IMR-90 (cell line): ENCODE measurements at regions not wholly inside any gene's neighbourhood (a gene's known extent, or its start where the extent isn't known, plus 50 kb on each side); places are given as distances from the start of the nearest gene placed in this dataset.

Source experiments
- ATAC-seq: fragments of 200-7000 bp; cut with Tn5 transposase; 2 replicates; pipeline ENCODE4 v1.9.1; 2020; ENCODE audit warnings: low read depth, mild to moderate bottlenecking, moderate library complexity
- BruUV-seq: library from RNA; stranded (reverse); fragments of 400-500 nt; replicated peaks from 2 replicates; lab custom pipeline; 2021; lab: Mats Ljungman, UMichigan
- CTCF ChIA-PET: fragments of 300-600 bp; formaldehyde crosslinking; extraction: SDS; loops from one replicate; lab custom pipeline; 2021; ENCODE audit warnings: antibody characterized with exemption; lab: Yijun Ruan, JAX
- POLR2A ChIA-PET: fragments of 300-600 bp; sonication (Branson Sonifier 250); formaldehyde crosslinking; loops from one replicate; lab custom pipeline; 2022; ENCODE audit warnings: antibody characterized with exemption; ENCODE audit not compliant: unreplicated experiment; lab: Charles Lee
- DNase-seq: peaks from one replicate; pipeline ENCODE4 v3.0.0; 2013
- H2AFZ ChIP-seq: replicated peaks from 2 replicates; pipeline ENCODE3; 2013; ENCODE audit warnings: low read length, mild to moderate bottlenecking; ENCODE audit not compliant: poor library complexity
- H2AK5ac ChIP-seq: 2 replicates; pipeline ENCODE4 v1.6.1; 2013; ENCODE audit warnings: low read depth, low read length, inconsistent platforms
- H2AK9ac ChIP-seq: replicated peaks from 2 replicates; pipeline ENCODE3; 2013; ENCODE audit warnings: mild to moderate bottlenecking, low read depth, low read length, moderate library complexity; ENCODE audit not compliant: poor library complexity
- H2BK120ac ChIP-seq: 2 replicates; pipeline ENCODE4 v1.6.1; 2013; ENCODE audit warnings: low read depth, low read length, inconsistent platforms
- H2BK15ac ChIP-seq: 3 replicates; pipeline ENCODE4 v1.6.1; 2013; ENCODE audit warnings: low read depth, low read length, inconsistent platforms
- H2BK20ac ChIP-seq: 2 replicates; pipeline ENCODE4 v1.6.1; 2013; ENCODE audit warnings: low read depth, mild to moderate bottlenecking, inconsistent platforms, low read length, moderate library complexity
- H2BK5ac ChIP-seq: 2 replicates; pipeline ENCODE4 v1.6.1; 2013; ENCODE audit warnings: mild to moderate bottlenecking, low read depth, low read length, inconsistent platforms; ENCODE audit not compliant: poor library complexity, severe bottlenecking
- H3K14ac ChIP-seq: replicated peaks from 2 replicates; pipeline ENCODE4 v1.6.1; 2013; ENCODE audit warnings: low read depth, low read length, inconsistent platforms
- H3K18ac ChIP-seq: 2 replicates; pipeline ENCODE4 v1.6.1; 2013; ENCODE audit warnings: low read depth, low read length, control low read depth
- H3K23ac ChIP-seq: 2 replicates; pipeline ENCODE4 v1.6.1; 2013; ENCODE audit warnings: low read depth, low read length, inconsistent platforms
- H3K27ac ChIP-seq: 2 replicates; pipeline ENCODE4 v1.5.1; 2013; ENCODE audit warnings: mild to moderate bottlenecking, control low read depth, low read length; ENCODE audit not compliant: insufficient read depth
- H3K27me3 ChIP-seq: 2 replicates; pipeline ENCODE4 v1.6.1; 2013; ENCODE audit warnings: low read length; ENCODE audit not compliant: control insufficient read depth, insufficient read depth
- H3K36me3 ChIP-seq: 2 replicates; pipeline ENCODE4 v1.6.1; 2013; ENCODE audit warnings: low read length, mixed read lengths; ENCODE audit not compliant: control insufficient read depth, insufficient read depth
- H3K4ac ChIP-seq: 2 replicates; pipeline ENCODE4 v1.6.1; 2013; ENCODE audit warnings: low read depth, low read length, inconsistent platforms
- H3K4me1 ChIP-seq: 2 replicates; pipeline ENCODE4 v1.6.1; 2013; ENCODE audit warnings: low read length, mixed read lengths; ENCODE audit not compliant: control insufficient read depth, insufficient read depth
- H3K4me2 ChIP-seq: 2 replicates; pipeline ENCODE4 v1.6.1; 2013; ENCODE audit warnings: low read depth, mild to moderate bottlenecking, control low read depth, low read length, moderate library complexity
- H3K4me3 ChIP-seq: 2 replicates; pipeline ENCODE4 v1.5.1; 2013; ENCODE audit warnings: low read depth, mild to moderate bottlenecking, control low read depth, low read length, moderate library complexity; ENCODE audit not compliant: insufficient read depth
- H3K56ac ChIP-seq: 2 replicates; pipeline ENCODE4 v1.6.1; 2013; ENCODE audit warnings: low read length, inconsistent platforms; ENCODE audit not compliant: insufficient read depth; ENCODE audit errors: extremely low read depth
- H3K79me1 ChIP-seq, 2 experiments: 2 replicates each; pipeline ENCODE4 v1.6.1; 2013; ENCODE audit warnings: low read length in 2 of 2, inconsistent platforms in 1 of 2, low read depth in 1 of 2
- H3K9ac ChIP-seq: 2 replicates; pipeline ENCODE4 v1.6.1; 2013; ENCODE audit warnings: low read depth, low read length, control low read depth
- H3K9me1 ChIP-seq: 2 replicates; pipeline ENCODE4 v1.6.1; 2013; ENCODE audit warnings: low read length, inconsistent platforms; ENCODE audit not compliant: insufficient read depth
- H3K9me3 ChIP-seq: 2 replicates; pipeline ENCODE4 v1.6.1; 2013; ENCODE audit warnings: low read length; ENCODE audit not compliant: control insufficient read depth, insufficient read depth
- H4K20me1 ChIP-seq: 2 replicates; pipeline ENCODE4 v1.6.1; 2013; ENCODE audit warnings: low read length, inconsistent platforms; ENCODE audit not compliant: insufficient read depth
- H4K5ac ChIP-seq: 2 replicates; pipeline ENCODE4 v1.6.1; 2013; ENCODE audit warnings: mild to moderate bottlenecking, low read depth, low read length, control low read depth
- H4K8ac ChIP-seq, 2 experiments: 2 replicates each; pipeline ENCODE4 v1.6.1; 2013; ENCODE audit warnings: low read depth in 2 of 2, low read length in 2 of 2, control low read depth in 1 of 2, inconsistent platforms in 1 of 2
- H4K91ac ChIP-seq: 2 replicates; pipeline ENCODE4 v1.6.1; 2013; ENCODE audit warnings: low read depth, low read length, inconsistent platforms; ENCODE audit not compliant: insufficient read depth
- CHD1 ChIP-seq: IDR thresholded peaks from 2 replicates; pipeline ENCODE4 v1.6.1; 2012; ENCODE audit warnings: low read depth, low read length, improper control_type of control experiment
- FOS ChIP-seq: fragments of 150-350 bp; IDR thresholded peaks from 2 replicates; pipeline ENCODE4 v1.6.1; 2016; ENCODE audit warnings: low read depth, low read length
- POLR2A ChIP-seq: IDR thresholded peaks from 2 replicates; pipeline ENCODE4 v1.6.1; 2012; ENCODE audit warnings: mild to moderate bottlenecking, low read depth, low read length
- SMC3 ChIP-seq: fragments of 150-350 bp; IDR thresholded peaks from 2 replicates; pipeline ENCODE4 v1.6.1; 2016; ENCODE audit warnings: low read depth, mild to moderate bottlenecking, antibody characterized with exemption, low read length, moderate library complexity
- dilution Hi-C: fragments of 300-500 bp; cut with HindIII; formaldehyde crosslinking; loops from one replicate; pipeline ENCODE4 v1.14.3; 2018; ENCODE audit warnings: low sequenced_read_pairs; ENCODE audit not compliant: unreplicated experiment
- in situ Hi-C: fragments of 300-500 bp; cut with MboI; formaldehyde crosslinking; loops from 3 replicates; pipeline ENCODE4 v1.14.3; 2019; ENCODE audit warnings: low sequenced_read_pairs, inconsistent platforms, mixed read lengths
- intact Hi-C: fragments of 100-400 bp; cut with micrococcal nuclease; formaldehyde crosslinking; loops from 2 replicates; pipeline ENCODE4 v1.10.0; 2022

DNA sequence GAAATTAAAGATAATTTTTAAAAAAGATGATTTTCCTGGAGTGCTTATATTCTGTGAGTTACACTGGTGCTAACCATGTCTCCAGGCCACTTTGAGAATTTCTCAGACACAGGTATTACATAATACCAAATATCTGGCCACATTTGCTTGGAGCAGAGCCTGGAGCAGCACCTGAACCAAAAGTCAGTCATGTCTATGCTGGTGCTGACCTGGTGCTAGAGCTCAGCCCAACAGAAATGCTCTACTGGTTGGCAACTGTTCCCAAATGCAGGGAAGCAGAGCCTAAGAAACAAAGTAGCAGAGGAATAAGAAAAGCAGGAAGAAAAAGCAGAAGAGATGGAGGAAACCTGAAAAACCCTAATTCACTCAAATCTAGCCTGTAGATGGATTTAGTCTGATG, 135.7 kb upstream of the SLC7A14 start:
- no peaks in the 10 kb centered on the region for H3K36me3 ChIP-seq
- H3K9me1 ChIP-seq = peaks cover 10% of the 10 kb centered on the region
- no peak for TF ChIP-seq SMC3
- TF ChIP-seq FOS = no peak
- no peak for TF ChIP-seq POLR2A
- no peak for TF ChIP-seq CHD1
- no peak overlapping the region for H2AFZ ChIP-seq
- no peak overlapping the region for H3K14ac ChIP-seq
- H3K9me3 ChIP-seq = no peaks in the 10 kb centered on the region
- no peak for DNase-seq
- no peak overlapping the region; the same call in 1 of the 2 replicates for H2AK5ac ChIP-seq
- H3K9ac ChIP-seq = no peak overlapping the region
- no peak overlapping the region; the same call in 1 of the 2 replicates for H3K56ac ChIP-seq
- H3K4me1 ChIP-seq = peaks cover 15% of the 10 kb centered on the region
- ChIA-PET CTCF (interaction anchor here (1.0 to 1.4 kb wide), 2 partner anchors 81 to 90 kb away, joined by 3 read pairs; no protein-coding TSS in a partner anchor), POLR2A (no interaction called here)
- 0 out of 2 replicates have a peak overlapping the region, but pooled peaks have one; percentile 11 for H2BK120ac ChIP-seq
- no TSS peak for BruUV-seq
- no peak for ATAC-seq
- no peaks in the 10 kb centered on the region for H3K27me3 ChIP-seq
- no peak overlapping the region for H4K91ac ChIP-seq
- H3K4me2 ChIP-seq = no peak overlapping the region
- intact Hi-C loops = no loop called here
- no peaks in the 10 kb centered on the region for H3K79me1 ChIP-seq
- no peak overlapping the region for H3K23ac ChIP-seq
- no peak overlapping the region for H3K4me3 ChIP-seq
- H4K8ac ChIP-seq = no peak overlapping the region
- in situ Hi-C loops = no loop called here
- no peak overlapping the region for H4K5ac ChIP-seq
- no peaks in the 10 kb centered on the region for H4K20me1 ChIP-seq
- no peak overlapping the region for H2BK15ac ChIP-seq
- no peak overlapping the region for H3K27ac ChIP-seq
- dilution Hi-C loops = no loop called here
- H2BK20ac ChIP-seq = no peak overlapping the region
- H2AK9ac ChIP-seq = no peak overlapping the region
- H3K18ac ChIP-seq = no peak overlapping the region
- peak overlapping the region; percentile 52; the same call in 1 of the 2 replicates for H3K4ac ChIP-seq
- H2BK5ac ChIP-seq = no peak overlapping the region
